IPS DF 4.7 (cell line): ENCODE measurements at regions not wholly inside any gene's neighbourhood (a gene's known extent, or its start where the extent isn't known, plus 50 kb on each side); places are given as distances from the start of the nearest gene placed in this dataset.
A peak's percentile ranks its signal among the peaks of the same experiment; 100 is the strongest.
"Not testable (repeated sequence)": the region's sequence is repeated elsewhere in the genome, so short reads cannot be mapped to it uniquely, and the experiment has no call there.

Experiments used
- DNase-seq: peaks from one replicate; pipeline ENCODE4 v3.0.0-alpha.2; 2013; ENCODE audit warnings: low spot score; ENCODE audit errors: extremely low read depth

DNA sequence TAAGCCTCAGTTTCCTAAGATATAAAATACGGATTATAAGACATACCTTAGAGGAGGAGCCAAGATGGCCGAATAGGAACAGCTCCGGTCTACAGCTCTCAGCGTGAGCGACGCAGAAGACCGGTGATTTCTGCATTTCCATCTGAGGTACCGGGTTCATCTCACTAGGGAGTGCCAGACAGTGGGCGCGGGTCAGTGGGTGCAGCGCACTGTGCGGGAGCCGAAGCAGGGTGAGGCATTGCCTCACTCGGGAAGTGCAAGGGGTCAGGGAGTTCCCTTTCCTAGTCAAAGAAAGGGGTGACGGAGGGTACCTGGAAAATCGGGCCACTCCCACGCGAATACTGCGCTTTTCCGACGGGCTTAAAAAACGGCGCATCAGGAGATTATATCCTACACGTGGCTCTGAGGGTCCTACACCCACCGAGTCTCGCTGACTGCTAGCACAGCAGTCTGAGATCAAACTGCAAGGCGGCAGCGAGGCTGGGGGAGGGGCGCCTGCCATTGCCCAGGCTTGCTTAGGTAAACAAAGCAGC, 1877.1 kb upstream of the C9orf72 start:
- DNase-seq, result not testable (repeated sequence)

DNA sequence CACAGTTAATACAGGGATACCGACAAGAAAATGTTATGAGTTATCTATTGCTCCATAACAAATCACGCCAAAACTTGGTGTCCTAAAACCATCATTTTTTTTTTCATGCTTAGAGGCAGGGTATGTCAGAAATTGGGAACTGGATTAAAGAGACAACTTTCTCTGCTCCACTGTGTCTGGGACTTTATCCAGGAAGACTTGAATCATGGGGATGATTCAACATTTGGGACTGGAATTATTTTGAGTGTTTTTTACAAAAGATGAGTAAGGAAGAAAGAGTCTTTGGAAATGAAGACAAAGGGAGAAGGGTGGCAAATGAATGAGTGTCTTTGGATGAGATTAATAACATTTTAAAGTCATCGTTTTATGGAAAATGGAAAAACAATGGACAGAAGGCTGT, 1883.7 kb upstream of the C9orf72 start:
- no peak for DNase-seq

DNA sequence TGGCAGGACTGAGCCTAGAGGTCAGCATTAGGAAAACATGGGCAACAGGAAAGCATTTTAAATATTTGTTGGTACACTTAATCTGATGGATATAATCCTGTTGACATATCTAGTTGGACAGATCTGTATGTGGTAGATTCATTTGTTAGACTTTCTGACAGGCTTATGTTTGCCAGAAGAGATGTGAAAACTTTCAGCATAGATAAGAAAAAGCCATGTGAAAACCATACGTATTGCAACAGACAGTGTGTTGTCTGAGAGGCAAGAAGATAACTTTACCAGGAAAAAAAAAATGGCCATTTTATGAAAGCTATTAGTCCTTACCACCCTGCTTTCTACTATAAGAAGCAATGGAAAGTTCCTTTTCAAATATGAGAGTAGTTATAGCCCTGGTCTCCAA, 1902.2 kb upstream of the C9orf72 start:
- no peak for DNase-seq

DNA sequence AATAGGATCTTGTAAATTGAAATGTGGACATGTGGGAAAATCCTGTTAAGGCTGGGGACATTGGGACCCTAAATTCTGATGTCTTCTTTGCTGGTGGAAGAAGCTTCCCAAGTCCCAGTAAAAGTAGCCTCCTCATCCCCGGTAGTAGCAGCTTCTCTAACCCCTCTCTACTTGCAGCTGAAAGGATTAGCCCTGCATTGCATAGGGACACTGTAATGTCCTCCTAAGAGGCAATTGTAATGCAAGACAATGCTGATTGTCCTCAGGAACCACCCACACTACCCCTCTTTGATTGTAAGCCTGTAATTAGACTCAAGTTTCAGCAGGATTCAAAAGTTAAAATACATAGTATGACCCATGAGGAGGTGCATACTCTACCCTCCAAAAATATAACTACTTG, 1938.4 kb upstream of the C9orf72 start:
- DNase-seq, result peak; percentile 33

DNA sequence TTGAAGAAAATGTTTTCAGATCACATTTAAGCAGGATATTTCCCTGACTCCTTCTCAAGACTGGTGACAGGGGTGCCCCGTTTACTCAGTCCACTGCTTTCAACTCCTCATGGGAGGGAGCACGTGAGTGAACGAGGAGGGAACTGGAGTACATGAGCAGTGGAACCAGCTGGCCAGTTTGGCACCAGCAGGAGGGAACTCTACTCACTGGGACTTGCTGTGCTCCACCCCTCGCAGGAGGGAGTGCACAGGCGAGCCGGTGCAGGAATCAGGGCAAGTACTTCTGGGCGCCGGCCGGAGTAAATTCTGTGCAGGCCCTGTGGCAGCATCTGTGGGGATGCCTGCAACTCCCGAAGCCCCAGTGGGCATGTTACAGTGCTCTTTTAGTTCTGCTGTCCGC, 1941.1 kb upstream of the C9orf72 start:
- DNase-seq, result peak; percentile 2

DNA sequence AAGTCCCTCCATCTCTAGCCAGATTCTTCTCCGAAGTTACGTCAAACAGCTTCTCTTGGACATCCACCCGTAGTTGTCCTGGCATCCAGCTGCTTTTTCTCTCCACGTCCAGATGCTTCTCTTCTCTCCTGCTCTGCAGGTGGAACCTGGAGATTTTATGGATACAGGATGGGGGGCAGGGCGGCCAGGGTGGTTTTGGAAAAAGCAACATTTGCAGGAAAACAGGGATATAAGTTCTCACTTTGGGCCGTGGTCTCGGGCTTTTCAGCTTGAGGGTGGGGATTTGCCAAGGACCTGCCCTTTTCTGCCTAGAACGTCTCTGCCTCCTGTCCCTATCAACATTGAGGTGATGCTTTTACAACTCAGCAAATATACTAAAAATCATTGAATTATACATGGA, 1941.6 kb upstream of the C9orf72 start:
- no peak for DNase-seq

DNA sequence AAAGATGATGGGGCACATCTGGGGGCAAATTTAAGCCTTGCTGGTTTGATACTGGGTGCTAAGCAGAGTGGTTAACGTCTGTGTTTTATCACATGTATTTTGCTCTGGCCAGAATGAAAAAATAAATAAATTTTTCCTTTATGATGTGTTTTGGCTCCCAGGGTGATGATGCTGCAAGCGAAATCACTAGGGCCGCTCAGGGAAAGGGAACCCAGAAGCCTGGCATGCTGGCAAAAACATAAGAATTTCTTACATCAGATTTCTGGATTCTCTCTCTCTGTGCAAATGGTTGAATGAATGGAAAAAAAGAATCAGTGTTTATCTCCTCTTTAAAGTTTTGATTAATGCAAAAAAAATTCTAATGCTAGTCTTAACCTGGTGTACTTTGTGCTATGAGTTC, 1975.2 kb upstream of the C9orf72 start:
- DNase-seq, result no peak

DNA sequence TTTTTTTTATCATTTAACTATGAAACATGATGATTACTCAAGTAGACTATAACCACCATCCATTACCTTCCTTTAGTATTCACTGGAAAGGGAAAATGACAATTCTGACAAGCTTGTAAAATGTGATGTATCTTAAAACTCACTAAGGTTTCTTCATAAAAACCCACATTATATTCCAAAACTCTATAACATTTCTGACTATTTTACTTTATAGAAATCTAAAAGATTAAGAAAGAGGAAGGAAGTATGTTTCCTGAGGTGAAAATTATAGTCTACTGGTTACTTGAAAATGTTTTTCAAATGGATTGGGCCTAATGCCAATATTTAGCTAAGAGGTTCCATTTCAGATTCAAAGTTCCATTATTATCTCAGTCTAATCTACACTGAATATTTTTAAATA, 1982.2 kb upstream of the C9orf72 start:
- no peak for DNase-seq

DNA sequence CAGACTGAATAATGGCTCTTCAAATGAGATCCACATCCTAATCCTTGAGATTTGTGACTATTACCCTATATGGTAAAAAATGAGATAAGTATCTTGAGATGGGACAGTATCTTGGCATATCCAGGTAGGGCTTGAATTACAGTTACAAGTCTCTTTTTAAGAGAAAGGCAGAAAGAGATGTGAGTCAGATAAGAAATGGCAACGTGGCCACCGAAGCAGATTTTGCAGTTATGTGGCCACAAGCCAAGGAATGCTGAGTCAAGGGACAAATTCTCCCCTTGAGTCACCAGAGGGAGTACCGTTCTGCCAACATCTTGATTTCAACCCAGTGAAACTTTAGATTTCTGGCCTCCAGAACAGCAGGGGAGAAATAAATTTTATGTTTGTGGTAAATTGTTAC, 1983.0 kb upstream of the C9orf72 start:
- DNase-seq, result no peak

DNA sequence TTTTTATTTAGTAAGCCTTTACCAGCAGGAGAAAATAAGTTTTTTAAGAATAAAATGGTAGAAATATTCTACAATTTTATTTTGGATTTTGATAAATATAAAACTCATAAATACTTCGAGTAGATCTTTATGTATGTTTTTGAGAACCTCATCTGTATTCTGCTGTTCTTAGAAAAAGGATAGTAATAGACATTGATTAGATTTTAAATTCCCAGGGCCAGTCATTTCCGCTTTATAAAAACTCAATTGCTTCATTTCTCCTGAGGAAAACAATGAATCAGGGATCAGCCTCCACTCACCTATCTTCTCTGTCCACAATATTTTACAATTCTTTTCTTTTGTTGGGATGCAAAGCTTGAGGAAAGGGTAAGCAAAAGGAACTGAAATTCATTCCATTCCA, 1983.5 kb upstream of the C9orf72 start:
- DNase-seq, result no peak

DNA sequence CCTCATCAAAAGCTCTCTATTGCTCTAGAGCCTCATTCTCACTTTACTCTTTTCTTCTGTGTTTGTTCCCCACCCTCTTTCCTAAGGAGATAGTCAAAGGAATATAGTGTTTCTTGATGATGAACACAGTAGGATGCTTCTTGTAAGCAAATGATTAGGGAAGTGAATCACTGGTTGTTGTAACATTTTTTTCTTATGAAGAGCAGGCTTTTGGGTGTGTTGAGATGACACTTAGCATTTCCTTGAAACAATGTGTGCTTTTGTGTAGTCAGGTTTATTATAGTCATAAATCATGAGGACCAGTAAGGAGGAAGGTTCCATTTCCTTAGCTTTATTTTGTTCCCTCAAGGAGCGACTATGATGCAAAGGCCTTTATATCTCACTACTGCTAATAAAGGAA, 1991.3 kb upstream of the C9orf72 start:
- no peak for DNase-seq

DNA sequence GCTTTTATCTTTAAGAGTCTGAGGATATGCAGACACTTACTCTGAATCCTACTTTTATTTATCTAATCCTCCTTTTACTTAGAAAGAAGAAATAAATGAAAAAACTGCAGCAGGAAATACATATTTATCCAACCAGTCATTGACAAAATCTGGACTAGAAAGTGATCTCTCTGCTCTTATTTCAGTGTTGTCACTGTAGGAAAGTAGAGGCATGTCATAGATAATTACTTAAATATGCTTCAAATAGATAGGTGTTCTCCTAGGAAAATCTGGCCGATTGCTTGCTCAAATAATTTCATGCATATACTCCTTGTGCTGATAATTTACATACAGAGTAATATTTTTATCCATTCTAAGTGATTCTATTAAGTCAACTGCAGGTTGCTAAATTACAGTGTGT, 2001.9 kb upstream of the C9orf72 start:
- no peak for DNase-seq

DNA sequence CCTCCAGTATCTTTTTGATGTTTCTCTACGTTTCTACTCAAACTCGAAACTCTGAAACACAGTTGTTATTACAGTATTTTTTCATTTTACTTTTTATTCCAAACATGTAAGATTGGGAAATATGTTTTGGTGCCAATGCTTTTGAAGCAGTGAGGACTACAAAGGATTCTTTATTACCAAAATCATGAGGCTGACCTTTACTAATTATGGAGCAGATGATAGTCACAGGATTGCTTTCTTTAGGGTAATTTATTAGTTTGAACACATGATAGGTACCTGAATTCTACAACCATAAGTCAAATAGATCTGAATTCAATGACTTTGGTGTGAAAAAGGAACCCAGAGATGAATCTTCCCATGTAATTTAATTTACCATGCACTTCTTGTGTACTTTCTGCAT, 2015.1 kb upstream of the C9orf72 start:
- no peak for DNase-seq

DNA sequence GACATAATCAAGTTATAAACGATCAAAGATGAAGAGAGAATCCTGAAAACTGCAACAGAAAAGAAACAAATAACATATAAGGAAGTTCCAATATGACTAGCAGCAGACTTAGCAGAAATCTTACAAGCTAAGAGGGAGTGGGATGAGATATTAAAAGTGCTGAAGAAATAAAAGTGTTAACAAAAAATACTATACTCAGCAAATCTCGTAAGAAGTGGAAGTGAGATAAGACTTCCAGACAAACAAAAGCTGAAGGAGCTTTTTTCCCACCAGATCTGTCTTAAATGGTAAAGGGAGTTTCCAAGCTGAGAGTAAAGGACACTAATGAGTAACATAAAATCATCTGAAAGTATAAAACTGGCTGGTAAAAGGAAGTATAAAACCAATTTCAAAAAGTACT, 2036.0 kb upstream of the C9orf72 start:
- no peak for DNase-seq

DNA sequence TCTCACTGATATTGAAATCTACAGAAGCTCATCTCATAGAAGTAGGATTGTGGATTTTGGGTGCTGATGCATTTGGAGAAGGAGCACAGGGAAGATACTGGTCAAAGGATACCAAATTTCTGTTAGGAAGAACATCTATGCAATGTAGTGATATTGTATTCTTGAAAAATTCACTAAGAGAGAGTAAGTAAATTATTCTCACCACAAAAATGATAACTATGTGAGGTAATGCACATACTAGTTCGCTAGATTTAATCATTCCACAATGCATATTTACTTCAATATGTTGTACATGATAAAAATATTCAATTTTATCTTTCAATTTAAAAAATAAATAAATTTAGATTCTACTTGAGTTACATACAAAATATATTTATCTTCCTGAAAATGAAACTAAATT, 2040.5 kb upstream of the C9orf72 start:
- DNase-seq, result no peak

DNA sequence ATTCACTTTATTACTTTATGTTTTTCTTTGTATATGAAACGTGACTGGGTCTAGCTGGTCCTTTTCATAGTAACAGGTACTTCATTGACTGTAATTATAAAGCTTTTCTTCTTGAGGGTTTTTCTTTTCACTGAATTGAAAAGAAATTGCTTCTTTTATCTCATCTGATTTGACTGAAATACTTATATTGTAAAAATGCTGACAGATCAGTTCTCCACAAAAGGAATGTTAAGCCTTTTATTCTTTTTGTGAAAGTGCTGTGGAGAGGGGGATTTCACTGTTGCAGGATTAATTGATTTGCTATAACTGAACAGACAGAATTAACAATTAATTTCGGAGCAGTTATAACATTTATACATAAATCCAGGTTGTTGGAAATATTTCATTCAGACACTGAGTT, 2043.6 kb upstream of the C9orf72 start:
- DNase-seq, result no peak

DNA sequence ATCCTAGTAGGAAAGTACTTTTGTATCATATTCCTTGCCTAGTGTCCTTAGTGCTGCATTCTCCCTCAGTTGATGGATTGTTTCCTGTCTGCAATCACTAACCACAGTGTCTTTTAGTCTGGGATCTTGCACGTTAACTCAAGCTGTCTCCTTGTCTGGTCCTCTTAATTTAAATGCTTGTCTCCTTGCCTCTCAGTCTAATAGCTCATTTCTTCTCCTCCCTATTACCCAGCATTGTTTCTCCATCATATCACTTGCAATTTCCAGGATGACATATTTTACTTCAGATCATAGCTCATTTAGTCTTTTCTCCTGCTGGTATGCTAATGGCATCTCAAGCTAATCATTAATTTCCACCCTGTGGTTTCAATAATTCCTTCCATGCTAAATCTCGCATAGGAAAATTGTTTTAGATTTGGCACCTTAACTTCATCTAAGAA, 2052.0 kb upstream of the C9orf72 start:
- DNase-seq, result no peak

DNA sequence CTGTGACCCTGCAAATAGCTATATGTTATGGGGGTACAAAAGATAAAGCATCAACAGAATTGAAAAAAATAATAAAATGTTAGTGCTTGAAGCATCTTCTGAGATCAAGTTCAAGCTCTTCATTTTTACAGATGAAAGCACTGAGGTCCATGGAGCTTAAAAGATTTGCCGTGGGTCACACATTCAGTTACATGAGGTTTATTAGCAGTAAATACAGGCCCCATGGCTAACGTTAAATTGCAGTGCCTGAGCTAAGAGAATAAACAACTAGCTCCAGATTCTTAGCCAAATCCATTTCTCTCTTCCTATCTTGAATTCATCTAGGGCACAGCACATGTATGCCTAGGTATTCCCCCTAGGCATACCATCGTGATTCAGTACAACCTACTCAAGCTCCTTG, 2052.7 kb upstream of the C9orf72 start:
- no peak for DNase-seq

DNA sequence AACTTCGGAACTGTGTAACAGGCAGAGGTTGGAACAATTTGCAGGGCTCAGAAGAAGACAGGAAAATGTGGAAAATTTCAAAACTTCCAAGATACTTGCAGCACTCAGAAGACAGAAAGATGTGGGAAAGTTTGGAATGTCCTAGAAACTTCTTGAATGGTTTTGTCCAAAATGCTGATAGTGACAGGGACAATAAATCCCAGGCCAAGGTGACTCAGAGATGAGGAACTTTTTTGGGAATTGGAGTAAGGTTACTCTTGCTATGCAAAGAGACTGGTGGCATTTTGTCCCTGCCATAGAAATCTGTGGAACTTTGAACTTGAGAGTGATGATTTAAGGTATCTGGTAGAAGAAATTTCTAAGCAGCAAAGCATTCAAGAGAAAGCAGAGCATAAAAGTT, 2055.6 kb upstream of the C9orf72 start:
- DNase-seq, result not testable (repeated sequence)

DNA sequence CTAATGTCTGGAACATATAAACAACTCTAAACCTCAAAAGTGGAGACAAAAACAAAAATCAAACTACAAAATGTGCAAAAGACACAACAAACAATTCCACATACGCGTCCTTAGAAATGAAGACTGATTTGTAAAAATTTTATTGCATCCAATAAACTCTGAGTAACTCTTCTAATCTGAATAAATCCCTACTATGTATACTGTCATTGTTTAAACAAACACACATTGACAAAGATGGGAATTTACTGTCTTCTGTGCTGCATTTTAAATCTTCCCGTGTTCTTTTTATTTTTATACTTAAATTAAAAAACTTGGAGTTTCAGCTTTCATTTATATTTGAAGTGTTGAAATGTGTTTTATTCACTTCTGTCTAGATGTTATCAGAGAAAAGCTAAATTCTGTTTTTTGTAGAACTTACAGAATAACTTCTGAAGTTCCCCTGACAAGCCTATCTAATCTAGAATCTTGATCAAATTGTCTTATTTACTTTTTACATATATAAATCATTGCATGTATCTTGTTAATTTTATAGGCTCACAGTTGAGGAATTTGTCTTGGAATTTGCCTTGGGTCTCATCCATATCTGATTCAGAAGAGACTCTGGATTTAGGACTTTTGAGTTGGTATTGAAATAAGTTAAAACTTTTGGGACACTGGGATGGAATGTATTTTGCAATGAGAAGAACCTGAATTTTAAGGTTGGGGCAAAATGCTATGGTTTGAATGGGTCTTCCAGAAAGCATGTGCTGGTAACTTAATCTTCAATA, 2064.4 kb upstream of the C9orf72 start:
- no peak for DNase-seq

DNA sequence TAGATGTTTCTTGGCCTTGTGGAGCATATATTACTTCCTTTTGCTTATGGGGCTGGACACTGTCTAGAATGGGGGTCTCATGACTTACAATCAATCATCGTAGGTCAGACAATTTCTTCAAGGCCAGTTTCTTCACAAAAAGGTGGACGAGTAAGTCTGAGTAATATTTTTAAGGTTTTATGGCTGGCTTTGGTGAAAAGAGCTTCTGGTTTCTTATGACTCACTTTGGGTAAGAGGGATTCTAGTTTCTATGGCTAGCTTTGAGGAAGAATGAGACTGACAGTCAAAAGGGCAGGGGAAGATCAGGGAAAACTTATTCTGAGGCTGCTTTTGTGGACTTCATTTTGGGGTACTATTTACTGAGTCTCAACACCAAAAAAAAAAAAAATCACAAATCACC, 2067.2 kb upstream of the C9orf72 start:
- DNase-seq, result no peak

DNA sequence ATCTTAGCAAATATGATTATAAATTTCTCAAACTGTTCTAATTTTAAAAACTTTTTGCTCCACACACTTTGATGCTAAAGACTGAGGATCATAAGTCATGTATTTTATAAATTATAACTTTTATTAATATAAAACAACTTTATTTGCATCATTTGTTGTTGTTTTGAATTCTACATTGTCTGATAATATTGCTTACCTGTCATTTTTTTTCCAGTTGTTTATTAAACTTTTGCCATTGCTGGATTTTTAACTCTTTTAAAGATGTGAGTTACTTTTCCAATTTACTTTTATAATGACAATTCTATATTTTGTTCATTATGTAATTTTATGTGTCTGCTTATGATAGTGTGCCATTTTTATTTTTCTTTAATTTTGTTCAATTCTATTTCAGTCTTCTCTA, 2071.2 kb upstream of the C9orf72 start:
- no peak for DNase-seq

DNA sequence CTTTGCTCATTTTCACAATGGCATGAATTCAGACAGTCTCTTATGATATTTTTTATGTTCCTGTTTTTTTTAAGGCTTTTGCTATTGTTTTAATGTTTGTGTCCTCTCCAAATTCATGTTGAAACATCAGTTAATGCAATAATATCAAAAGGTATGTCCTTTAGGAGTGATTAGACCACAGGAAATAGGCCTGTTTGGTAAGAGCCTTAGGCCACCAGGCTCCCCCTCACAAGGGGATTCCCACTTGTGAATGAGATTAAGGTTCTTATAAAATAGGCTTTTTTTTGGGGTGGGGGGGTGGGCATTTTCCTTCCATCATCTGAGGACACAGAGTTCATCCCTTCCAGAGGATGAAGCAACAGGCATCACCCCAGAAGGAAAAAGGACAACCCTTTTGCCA, 2074.2 kb upstream of the C9orf72 start:
- DNase-seq, result no peak

DNA sequence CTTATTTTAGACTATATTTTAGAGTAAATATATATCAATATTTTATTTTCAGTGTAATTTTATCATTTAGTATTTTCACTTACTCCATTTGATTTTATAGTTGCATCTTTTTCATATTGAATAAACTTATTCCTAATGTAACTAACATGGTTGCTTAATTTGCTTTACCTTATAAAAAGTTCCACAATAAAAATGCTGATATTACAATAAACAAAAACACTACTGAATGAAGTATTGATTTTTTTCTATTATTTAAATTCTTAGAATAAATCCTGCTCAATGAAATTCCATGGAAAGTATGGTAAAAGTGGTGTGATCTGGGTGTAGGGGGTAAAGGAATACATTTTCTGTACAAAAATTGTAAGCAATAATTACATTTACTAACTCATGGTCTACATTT, 2074.9 kb upstream of the C9orf72 start:
- no peak for DNase-seq
